SK-N-SH (cell line): ENCODE measurements at regions not wholly inside any gene's neighbourhood (a gene's known extent, or its start where the extent isn't known, plus 50 kb on each side); places are given as distances from the start of the nearest gene placed in this dataset.

Experiments
- CTCF ChIA-PET: fragments of 300-600, 350-600 bp; formaldehyde crosslinking; extraction: SDS; loops from one replicate; lab custom pipeline; 2021; lab: Yijun Ruan, JAX
- POLR2A ChIA-PET: fragments of 350-600 bp; sonication (Branson Sonifier 250); formaldehyde crosslinking; extraction: SDS; loops from one replicate; lab custom pipeline; 2020; ENCODE audit warnings: antibody characterized with exemption, inconsistent platforms; lab: Yijun Ruan, JAX
- DNase-seq: peaks from one replicate; pipeline ENCODE4 v3.0.0; 2012
- H2AFZ ChIP-seq: fragments of 200-600 bp; sonication (generic); 2 replicates; pipeline ENCODE4 v1.8.1; 2016; ENCODE audit warnings: antibody characterized with exemption, mild to moderate bottlenecking, low read depth
- H3F3A ChIP-seq: fragments of 200-600 bp; sonication (generic); replicated peaks from 2 replicates; pipeline ENCODE3; 2016; ENCODE audit warnings: antibody characterized with exemption, mild to moderate bottlenecking; ENCODE audit not compliant: insufficient read depth
- H3K27ac ChIP-seq, 2 experiments: fragments of 200-500 bp in 1 of 2; fragments of 200-600 bp in 1 of 2; sonication (Bioruptor generic) in 1 of 2; sonication (generic), shearing (Covaris generic) in 1 of 2; 2 replicates each; pipeline versions ENCODE4 v1.5.1 to v1.6.1; 2014 to 2016; ENCODE audit warnings: low read depth in 2 of 2, inconsistent platforms in 1 of 2, low read length in 1 of 2, mild to moderate bottlenecking in 1 of 2, mixed read lengths in 1 of 2
- H3K27me3 ChIP-seq: fragments of 200-600 bp; sonication (generic), shearing (Covaris generic); 2 replicates; pipeline ENCODE4 v1.6.1; 2016; ENCODE audit warnings: mixed run types; ENCODE audit not compliant: insufficient read depth
- H3K36me3 ChIP-seq, 2 experiments: fragments of 200-500 bp in 1 of 2; fragments of 200-600 bp in 1 of 2; sonication (Bioruptor generic) in 1 of 2; sonication (generic) in 1 of 2; replicated peaks in 1 of 2; 2 replicates each; pipeline versions ENCODE3 to v1.5.1; 2014 to 2016; ENCODE audit warnings: low read length in 1 of 2, mild to moderate bottlenecking in 1 of 2; ENCODE audit not compliant: insufficient read depth in 2 of 2, control insufficient read depth in 1 of 2
- H3K4me1 ChIP-seq, 2 experiments: fragments of 200-500 bp in 1 of 2; fragments of 200-600 bp in 1 of 2; sonication (Bioruptor generic) in 1 of 2; sonication (generic), shearing (Covaris generic) in 1 of 2; 2 replicates each; pipeline versions ENCODE4 v1.5.1 to v1.6.1; 2014 to 2016; ENCODE audit warnings: low read depth in 1 of 2, low read length in 1 of 2, mixed run types in 1 of 2; ENCODE audit not compliant: insufficient read depth in 2 of 2, control insufficient read depth in 1 of 2
- H3K4me2 ChIP-seq: fragments of 200-600 bp; sonication (generic), shearing (Covaris generic); 2 replicates; pipeline ENCODE4 v1.6.1; 2017; ENCODE audit warnings: mixed run types
- H3K4me3 ChIP-seq, 2 experiments: fragments of 200-500 bp in 1 of 2; fragments of 200-600 bp in 1 of 2; sonication (Bioruptor generic) in 1 of 2; sonication (generic), shearing (Covaris generic) in 1 of 2; 2 replicates each; pipeline versions ENCODE4 v1.5.1 to v1.8.1; 2014 to 2016; ENCODE audit warnings: low read depth in 2 of 2, inconsistent platforms in 1 of 2, low read length in 1 of 2, mild to moderate bottlenecking in 1 of 2, mixed read lengths in 1 of 2, moderate library complexity in 1 of 2
- H3K79me2 ChIP-seq: fragments of 200-600 bp; sonication (generic); 2 replicates; pipeline ENCODE4 v1.8.1; 2017; ENCODE audit warnings: mild to moderate bottlenecking; ENCODE audit not compliant: insufficient read depth
- H3K9ac ChIP-seq: fragments of 200-600 bp; sonication (generic); 2 replicates; pipeline ENCODE4 v1.6.1; 2017; ENCODE audit warnings: mixed run types
- H3K9me2 ChIP-seq: fragments of 200-600 bp; sonication (generic); 2 replicates; pipeline ENCODE4 v1.6.1; 2017; ENCODE audit warnings: mixed run types
- H3K9me3 ChIP-seq: fragments of 200-600 bp; sonication (generic); 2 replicates; pipeline ENCODE4 v1.6.1; 2017; ENCODE audit warnings: mixed run types, mild to moderate bottlenecking, moderate library complexity
- H4K20me1 ChIP-seq: fragments of 200-600 bp; sonication (generic); 2 replicates; pipeline ENCODE4 v1.6.1; 2017; ENCODE audit warnings: mild to moderate bottlenecking, mixed run types; ENCODE audit not compliant: insufficient read depth
- CHD2 ChIP-seq: fragments of 150-350 bp; IDR thresholded peaks from 2 replicates; pipeline ENCODE4 v1.6.1; 2018; ENCODE audit warnings: low read length; ENCODE audit not compliant: partially characterized antibody
- CTCF ChIP-seq: fragments of 200-600 bp; sonication (generic); IDR thresholded peaks from 2 replicates; pipeline ENCODE4 v1.6.1; 2017; ENCODE audit warnings: antibody characterized with exemption, mild to moderate bottlenecking, moderate library complexity
- EP300 ChIP-seq, 2 experiments: IDR thresholded peaks; 2 replicates each; pipeline versions ENCODE4 v1.4.0 to v1.6.1; 2012; ENCODE audit warnings: borderline replicate concordance in 1 of 2, low read depth in 1 of 2, low read length in 1 of 2
- FOSL2 ChIP-seq: IDR thresholded peaks from 2 replicates; pipeline ENCODE4 v1.4.0; 2012; ENCODE audit warnings: low read depth, mild to moderate bottlenecking, moderate library complexity, borderline replicate concordance
- GABPA ChIP-seq: IDR thresholded peaks from 2 replicates; pipeline ENCODE4 v1.4.0; 2012; ENCODE audit warnings: low read depth, mild to moderate bottlenecking
- IRF3 ChIP-seq: fragments of 150-350 bp; IDR thresholded peaks from 2 replicates; pipeline ENCODE4 v1.6.1; 2016; ENCODE audit warnings: mild to moderate bottlenecking, low read depth, low read length
- JUND ChIP-seq: IDR thresholded peaks from 2 replicates; pipeline ENCODE4 v1.4.0; 2012
- MAX ChIP-seq: IDR thresholded peaks from 2 replicates; pipeline ENCODE4 v1.4.0; 2012; ENCODE audit warnings: low read depth
- MEF2A ChIP-seq: IDR thresholded peaks from 2 replicates; pipeline ENCODE4 v1.4.0; 2012; ENCODE audit warnings: low read depth, borderline replicate concordance
- NFIC ChIP-seq: IDR thresholded peaks from 2 replicates; pipeline ENCODE4 v1.4.0; 2012; ENCODE audit warnings: borderline replicate concordance
- NRF1 ChIP-seq: IDR thresholded peaks from 2 replicates; pipeline ENCODE4 v1.6.1; 2012; ENCODE audit warnings: low read depth, mild to moderate bottlenecking, low read length
- POLR2AphosphoS5 ChIP-seq: IDR thresholded peaks from 2 replicates; pipeline ENCODE4 v1.6.1; 2012; ENCODE audit warnings: low read depth, low read length
- RAD21 ChIP-seq: IDR thresholded peaks from 2 replicates; pipeline ENCODE4 v1.6.1; 2012; ENCODE audit warnings: mild to moderate bottlenecking, low read length
- RXRA ChIP-seq: IDR thresholded peaks from 2 replicates; pipeline ENCODE4 v1.4.0; 2012; ENCODE audit warnings: low read depth, mild to moderate bottlenecking, borderline replicate concordance
- SMC3 ChIP-seq: IDR thresholded peaks from 2 replicates; pipeline ENCODE4 v1.6.1; 2012; ENCODE audit warnings: low read depth, low read length, improper control_type of control experiment
- TEAD4 ChIP-seq: IDR thresholded peaks from 2 replicates; pipeline ENCODE4 v1.4.0; 2012; ENCODE audit warnings: mild to moderate bottlenecking, borderline replicate concordance; ENCODE audit not compliant: insufficient read depth
- USF1 ChIP-seq: IDR thresholded peaks from 2 replicates; pipeline ENCODE4 v1.4.0; 2012; ENCODE audit warnings: low read depth, borderline replicate concordance
- YY1 ChIP-seq: IDR thresholded peaks from 2 replicates; pipeline ENCODE4 v1.4.0; 2012; ENCODE audit warnings: low read depth, mild to moderate bottlenecking
- WGBS: methylation state at CpG from one replicate; pipeline ENCODE4 v1.1.6; 2017; ENCODE audit warnings: low lambda C conversion rate; 5-methylcytosine and 5-hydroxymethylcytosine counted together

- Histone ChIP-seq H3K27me3 (no peaks in the 10 kb centered on the region), H3F3A (no peaks in the 10 kb centered on the region), H3K27ac (no peak overlapping the region), H3K36me3 (no peaks in the 10 kb centered on the region), H4K20me1 (no peaks in the 10 kb centered on the region), H3K79me2 (no peaks in the 10 kb centered on the region), H3K9me3 (no peaks in the 10 kb centered on the region), H3K4me1 (no peaks in the 10 kb centered on the region), H3K9ac (no peak overlapping the region), H3K4me2 (no peak overlapping the region), H3K9me2 (no peaks in the 10 kb centered on the region), H3K4me3 (no peak overlapping the region), H2AFZ (no peak overlapping the region)
- TF ChIP-seq NFIC, result no peak
- no peak for TF ChIP-seq POLR2AphosphoS5
- no peak for TF ChIP-seq GABPA
- no peak for TF ChIP-seq NRF1
- no peak for TF ChIP-seq CHD2
- no peak for TF ChIP-seq SMC3
- no peak for TF ChIP-seq MEF2A
- TF ChIP-seq MAX, result no peak
- TF ChIP-seq CTCF, result no peak
- TF ChIP-seq FOSL2, result no peak
- TF ChIP-seq USF1, result no peak
- no peak for TF ChIP-seq YY1
- TF ChIP-seq RAD21, result no peak
- TF ChIP-seq RXRA, result no peak
- TF ChIP-seq TEAD4, result no peak
- no peak for TF ChIP-seq JUND
- TF ChIP-seq IRF3, result no peak
- TF ChIP-seq EP300 (IDR thresholded peaks at IDR 0.05; ENCODE audit: borderline replicate concordance in 1 of 2, low read depth in 1 of 2, low read length in 1 of 2), result no peak
- ChIA-PET CTCF (interaction anchor here (1.3 to 1.5 kb wide), 2 partner anchors 11 to 124 kb away, joined by 3 read pairs; no protein-coding TSS in a partner anchor), POLR2A (no interaction called here)
- 84% methylated on average over 3 of the region's 3 CpGs for WGBS
- no peak for DNase-seq
These were observed 132.8 kb downstream of the SOX9 start for GRCh38 chr17:72253597-72253996.
